ENCODE measurements at regions not wholly inside any gene's neighbourhood (a gene's known extent, or its start where the extent isn't known, plus 50 kb on each side); places are given as distances from the start of the nearest gene placed in this dataset.

- TF ChIP-seq, protein P1, sequence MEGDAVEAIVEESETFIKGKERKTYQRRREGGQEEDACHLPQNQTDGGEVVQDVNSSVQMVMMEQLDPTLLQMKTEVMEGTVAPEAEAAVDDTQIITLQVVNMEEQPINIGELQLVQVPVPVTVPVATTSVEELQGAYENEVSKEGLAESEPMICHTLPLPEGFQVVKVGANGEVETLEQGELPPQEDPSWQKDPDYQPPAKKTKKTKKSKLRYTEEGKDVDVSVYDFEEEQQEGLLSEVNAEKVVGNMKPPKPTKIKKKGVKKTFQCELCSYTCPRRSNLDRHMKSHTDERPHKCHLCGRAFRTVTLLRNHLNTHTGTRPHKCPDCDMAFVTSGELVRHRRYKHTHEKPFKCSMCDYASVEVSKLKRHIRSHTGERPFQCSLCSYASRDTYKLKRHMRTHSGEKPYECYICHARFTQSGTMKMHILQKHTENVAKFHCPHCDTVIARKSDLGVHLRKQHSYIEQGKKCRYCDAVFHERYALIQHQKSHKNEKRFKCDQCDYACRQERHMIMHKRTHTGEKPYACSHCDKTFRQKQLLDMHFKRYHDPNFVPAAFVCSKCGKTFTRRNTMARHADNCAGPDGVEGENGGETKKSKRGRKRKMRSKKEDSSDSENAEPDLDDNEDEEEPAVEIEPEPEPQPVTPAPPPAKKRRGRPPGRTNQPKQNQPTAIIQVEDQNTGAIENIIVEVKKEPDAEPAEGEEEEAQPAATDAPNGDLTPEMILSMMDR (IDR thresholded peaks at IDR 0.05; ENCODE audit: low read length) = no peak
- TF ChIP-seq EZH2 (optimal IDR thresholded peaks at IDR 0.05; ENCODE audit: low read depth, low read length) = no peak
Measured at GRCh38 chr9:13022756-13023155, 247.9 kb downstream of the LURAP1L start.
